ENCODE measurements at regions not wholly inside any gene's neighbourhood (a gene's known extent, or its start where the extent isn't known, plus 50 kb on each side); places are given as distances from the start of the nearest gene placed in this dataset.
"Not testable (repeated sequence)": the region's sequence is repeated elsewhere in the genome, so short reads cannot be mapped to it uniquely, and the experiment has no call there.

- no peak for DNase-seq
- no peaks in the 10 kb centered on the region for H3K36me3 ChIP-seq (ENCODE audit: control insufficient read depth, insufficient read depth, low read length)
- no peaks in the 10 kb centered on the region for H3K9me3 ChIP-seq (ENCODE audit: control insufficient read depth, low read length)
- no peak overlapping the region for H3K27ac ChIP-seq (ENCODE audit: insufficient read depth, low read length, poor library complexity, severe bottlenecking)
- no peaks in the 10 kb centered on the region for H3K4me1 ChIP-seq (ENCODE audit: control insufficient read depth, insufficient read depth, low read length, poor library complexity, severe bottlenecking)
- no peak overlapping the region for H3K4me3 ChIP-seq (ENCODE audit: insufficient read depth, low read depth, low read length, poor library complexity, severe bottlenecking)
- no peaks in the 10 kb centered on the region for H3K27me3 ChIP-seq (replicated peaks; ENCODE audit: control insufficient read depth, insufficient read depth, low read length, poor library complexity, severe bottlenecking)
These were observed 124.6 kb downstream of the BACH1 start for GRCh38 chr21:29423099-29423870.

DNA sequence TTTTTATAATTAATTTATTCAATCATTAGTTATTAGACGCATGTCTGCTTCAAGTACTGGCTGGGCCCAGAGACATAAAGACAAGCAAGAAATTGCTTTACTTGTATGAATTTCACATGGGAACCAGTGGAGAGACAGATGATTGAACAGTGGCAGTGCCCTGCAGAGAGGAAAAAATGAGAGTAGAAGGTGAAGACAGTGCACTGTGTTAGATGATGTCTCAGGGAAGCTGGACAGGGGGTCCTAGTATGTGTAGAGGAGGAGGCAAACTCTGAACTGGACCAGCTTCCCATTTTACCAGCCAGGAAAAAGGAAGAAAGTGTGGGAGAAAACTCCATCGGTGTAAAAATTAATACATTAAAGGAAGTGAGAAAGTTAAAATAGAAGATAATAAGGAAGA is 126.0 kb downstream of the BACH1 start:
- Histone ChIP-seq H3K9me3 (ENCODE audit: control insufficient read depth, low read length) (no peaks in the 10 kb centered on the region), H3K4me3 (ENCODE audit: insufficient read depth, low read depth, low read length, poor library complexity, severe bottlenecking) (no peak overlapping the region), H3K4me1 (ENCODE audit: control insufficient read depth, insufficient read depth, low read length, poor library complexity, severe bottlenecking) (no peaks in the 10 kb centered on the region), H3K27ac (ENCODE audit: insufficient read depth, low read length, poor library complexity, severe bottlenecking) (no peak overlapping the region), H3K27me3 (replicated peaks; ENCODE audit: control insufficient read depth, insufficient read depth, low read length, poor library complexity, severe bottlenecking) (no peaks in the 10 kb centered on the region), H3K36me3 (ENCODE audit: control insufficient read depth, insufficient read depth, low read length) (no peaks in the 10 kb centered on the region)
- no peak for DNase-seq

- Histone ChIP-seq H3K4me3 (ENCODE audit: insufficient read depth, low read depth, low read length, poor library complexity, severe bottlenecking) (no peak overlapping the region), H3K9me3 (ENCODE audit: control insufficient read depth, low read length) (no peaks in the 10 kb centered on the region), H3K36me3 (ENCODE audit: control insufficient read depth, insufficient read depth, low read length) (no peaks in the 10 kb centered on the region), H3K27ac (ENCODE audit: insufficient read depth, low read length, poor library complexity, severe bottlenecking) (no peak overlapping the region), H3K27me3 (replicated peaks; ENCODE audit: control insufficient read depth, insufficient read depth, low read length, poor library complexity, severe bottlenecking) (no peaks in the 10 kb centered on the region), H3K4me1 (ENCODE audit: control insufficient read depth, insufficient read depth, low read length, poor library complexity, severe bottlenecking) (no peaks in the 10 kb centered on the region)
- no peak for DNase-seq
These were observed 130.5 kb downstream of the BACH1 start for GRCh38 chr21:29429218-29429617.

DNA sequence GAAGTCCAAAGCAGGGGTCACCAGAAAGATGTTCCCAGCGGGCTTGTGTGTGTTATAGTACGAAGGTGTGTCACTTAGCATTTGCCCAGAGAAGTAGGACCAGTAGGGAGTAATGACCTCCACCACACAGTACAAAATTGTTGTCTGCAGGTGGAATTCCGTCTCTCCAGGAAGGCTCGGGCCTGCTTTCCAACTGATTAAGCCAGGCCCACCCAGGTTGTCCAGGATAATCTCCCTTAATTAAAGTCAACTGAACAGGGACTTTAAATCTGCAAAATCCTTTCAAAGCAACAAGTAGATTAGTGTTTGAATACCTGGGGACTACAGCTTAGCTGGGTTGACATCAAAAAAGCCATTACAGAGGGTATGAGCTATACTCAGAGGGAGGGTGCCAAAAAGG is 131.3 kb downstream of the BACH1 start:
- DNase-seq, result no peak
- no peak overlapping the region for H3K27ac ChIP-seq (ENCODE audit: insufficient read depth, low read length, poor library complexity, severe bottlenecking)
- no peaks in the 10 kb centered on the region for H3K9me3 ChIP-seq (ENCODE audit: control insufficient read depth, low read length)
- H3K4me1 ChIP-seq (ENCODE audit: control insufficient read depth, insufficient read depth, low read length, poor library complexity, severe bottlenecking), result no peaks in the 10 kb centered on the region
- no peaks in the 10 kb centered on the region for H3K36me3 ChIP-seq (ENCODE audit: control insufficient read depth, insufficient read depth, low read length)
- H3K4me3 ChIP-seq (ENCODE audit: insufficient read depth, low read depth, low read length, poor library complexity, severe bottlenecking), result no peak overlapping the region
- no peaks in the 10 kb centered on the region for H3K27me3 ChIP-seq (replicated peaks; ENCODE audit: control insufficient read depth, insufficient read depth, low read length, poor library complexity, severe bottlenecking)

DNA sequence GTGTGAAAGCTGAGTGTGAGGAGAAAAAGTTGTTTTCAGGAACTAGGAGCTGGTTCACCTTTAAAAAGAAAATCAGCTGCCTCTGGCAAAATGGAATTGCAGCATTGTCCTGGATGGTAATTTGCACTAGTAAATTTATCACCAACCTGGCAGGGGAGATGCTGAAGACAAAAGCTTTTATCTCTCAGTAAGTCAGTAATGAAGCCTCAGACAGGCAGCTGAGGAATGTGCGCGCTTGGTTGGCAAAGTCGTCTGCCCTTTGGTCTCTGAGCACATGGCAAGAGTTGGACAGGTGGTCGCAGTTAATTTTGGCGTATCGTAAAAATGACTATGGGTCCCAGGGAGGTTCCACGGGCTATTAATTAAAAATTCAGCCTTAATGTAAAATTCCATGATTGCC is 131.9 kb downstream of the BACH1 start:
- Histone ChIP-seq H3K27ac (ENCODE audit: insufficient read depth, low read length, poor library complexity, severe bottlenecking) (no peak overlapping the region), H3K27me3 (replicated peaks; ENCODE audit: control insufficient read depth, insufficient read depth, low read length, poor library complexity, severe bottlenecking) (no peaks in the 10 kb centered on the region), H3K4me1 (ENCODE audit: control insufficient read depth, insufficient read depth, low read length, poor library complexity, severe bottlenecking) (no peaks in the 10 kb centered on the region), H3K36me3 (ENCODE audit: control insufficient read depth, insufficient read depth, low read length) (no peaks in the 10 kb centered on the region), H3K9me3 (ENCODE audit: control insufficient read depth, low read length) (no peaks in the 10 kb centered on the region), H3K4me3 (ENCODE audit: insufficient read depth, low read depth, low read length, poor library complexity, severe bottlenecking) (no peak overlapping the region)
- DNase-seq, result no peak

- Histone ChIP-seq H3K36me3 (ENCODE audit: control insufficient read depth, insufficient read depth, low read length) (no peaks in the 10 kb centered on the region), H3K27ac (ENCODE audit: insufficient read depth, low read length, poor library complexity, severe bottlenecking) (no peak overlapping the region), H3K4me3 (ENCODE audit: insufficient read depth, low read depth, low read length, poor library complexity, severe bottlenecking) (no peak overlapping the region), H3K4me1 (ENCODE audit: control insufficient read depth, insufficient read depth, low read length, poor library complexity, severe bottlenecking) (peaks cover 4% of the 10 kb centered on the region), H3K9me3 (ENCODE audit: control insufficient read depth, low read length) (no peaks in the 10 kb centered on the region), H3K27me3 (replicated peaks; ENCODE audit: control insufficient read depth, insufficient read depth, low read length, poor library complexity, severe bottlenecking) (no peaks in the 10 kb centered on the region)
- no peak for DNase-seq
These were observed 132.5 kb downstream of the BACH1 start for GRCh38 chr21:29431178-29431577.

GRCh38 chr21:29431680-29432079 is 133.0 kb downstream of the BACH1 start:
- Histone ChIP-seq H3K4me1 (ENCODE audit: control insufficient read depth, insufficient read depth, low read length, poor library complexity, severe bottlenecking) (peaks cover 4% of the 10 kb centered on the region), H3K27me3 (replicated peaks; ENCODE audit: control insufficient read depth, insufficient read depth, low read length, poor library complexity, severe bottlenecking) (no peaks in the 10 kb centered on the region), H3K9me3 (ENCODE audit: control insufficient read depth, low read length) (no peaks in the 10 kb centered on the region), H3K4me3 (ENCODE audit: insufficient read depth, low read depth, low read length, poor library complexity, severe bottlenecking) (no peak overlapping the region), H3K27ac (ENCODE audit: insufficient read depth, low read length, poor library complexity, severe bottlenecking) (no peak overlapping the region), H3K36me3 (ENCODE audit: control insufficient read depth, insufficient read depth, low read length) (no peaks in the 10 kb centered on the region)
- no peak for DNase-seq

DNA sequence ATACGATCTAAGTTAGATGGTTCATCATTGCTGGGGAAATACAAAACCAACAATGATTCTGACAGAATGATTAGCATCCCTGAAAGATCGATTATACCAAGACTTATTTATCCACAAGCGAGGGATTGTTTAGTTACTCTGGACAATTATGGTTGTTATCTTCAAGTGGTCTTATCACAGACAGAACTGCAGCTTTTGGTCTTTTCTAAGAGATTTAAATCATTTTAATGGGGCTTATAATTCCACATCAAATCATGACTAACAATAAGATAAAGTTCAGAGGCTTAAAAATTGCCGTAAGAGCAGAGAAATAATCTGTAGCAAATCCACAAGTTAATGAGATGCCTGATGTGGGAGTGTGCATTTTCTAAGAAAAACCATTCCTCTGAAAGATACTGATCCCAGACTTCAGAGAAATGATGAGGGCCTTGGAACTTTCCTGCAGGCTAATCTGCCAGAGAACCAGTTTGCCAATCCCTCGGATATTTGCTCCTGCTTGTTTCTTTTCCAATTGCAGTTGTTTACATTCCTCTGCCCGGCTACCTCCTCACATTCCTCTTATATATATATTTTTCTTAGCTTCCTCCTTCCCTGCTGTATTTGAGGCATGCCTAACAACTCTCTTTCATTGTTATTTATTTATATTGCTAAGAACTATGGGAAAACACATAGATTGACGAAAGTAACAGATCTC is 134.8 kb downstream of the BACH1 start:
- Histone ChIP-seq H3K27me3 (replicated peaks; ENCODE audit: control insufficient read depth, insufficient read depth, low read length, poor library complexity, severe bottlenecking) (no peaks in the 10 kb centered on the region), H3K27ac (ENCODE audit: insufficient read depth, low read length, poor library complexity, severe bottlenecking) (no peak overlapping the region), H3K36me3 (ENCODE audit: control insufficient read depth, insufficient read depth, low read length) (no peaks in the 10 kb centered on the region), H3K9me3 (ENCODE audit: control insufficient read depth, low read length) (no peaks in the 10 kb centered on the region), H3K4me1 (ENCODE audit: control insufficient read depth, insufficient read depth, low read length, poor library complexity, severe bottlenecking) (peaks cover 4% of the 10 kb centered on the region), H3K4me3 (ENCODE audit: insufficient read depth, low read depth, low read length, poor library complexity, severe bottlenecking) (no peak overlapping the region)
- no peak for DNase-seq

GRCh38 chr21:29434081-29434480 is 135.4 kb downstream of the BACH1 start:
- H3K36me3 ChIP-seq (ENCODE audit: control insufficient read depth, insufficient read depth, low read length), result no peaks in the 10 kb centered on the region
- no peak for DNase-seq
- no peak overlapping the region for H3K27ac ChIP-seq (ENCODE audit: insufficient read depth, low read length, poor library complexity, severe bottlenecking)
- H3K9me3 ChIP-seq (ENCODE audit: control insufficient read depth, low read length), result no peaks in the 10 kb centered on the region
- H3K27me3 ChIP-seq (replicated peaks; ENCODE audit: control insufficient read depth, insufficient read depth, low read length, poor library complexity, severe bottlenecking), result no peaks in the 10 kb centered on the region
- peaks cover 4% of the 10 kb centered on the region for H3K4me1 ChIP-seq (ENCODE audit: control insufficient read depth, insufficient read depth, low read length, poor library complexity, severe bottlenecking)
- H3K4me3 ChIP-seq (ENCODE audit: insufficient read depth, low read depth, low read length, poor library complexity, severe bottlenecking), result no peak overlapping the region

DNA sequence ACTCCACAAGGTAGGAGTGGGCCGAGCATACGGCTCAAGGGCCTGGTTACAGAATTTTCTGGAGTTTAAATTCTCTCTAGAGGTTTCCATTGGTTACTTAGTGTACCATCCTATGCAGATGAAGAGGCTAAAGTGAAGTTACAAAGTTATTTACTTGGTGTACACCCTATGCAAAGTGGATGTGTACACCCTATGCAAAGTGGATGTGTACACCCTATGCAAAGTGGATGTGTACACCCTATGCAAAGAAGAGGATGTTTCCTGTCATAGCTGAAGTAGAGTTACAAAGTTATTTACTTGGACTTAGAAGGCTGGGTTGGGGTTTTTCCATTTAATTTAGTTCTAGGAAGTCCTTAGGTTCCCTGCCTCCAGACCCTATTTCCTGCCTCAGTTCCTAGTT is 136.3 kb downstream of the BACH1 start:
- H3K4me1 ChIP-seq (ENCODE audit: control insufficient read depth, insufficient read depth, low read length, poor library complexity, severe bottlenecking); H3K9me3 ChIP-seq (ENCODE audit: control insufficient read depth, low read length); H3K36me3 ChIP-seq (ENCODE audit: control insufficient read depth, insufficient read depth, low read length); H3K27me3 ChIP-seq (replicated peaks; ENCODE audit: control insufficient read depth, insufficient read depth, low read length, poor library complexity, severe bottlenecking); H3K4me3 ChIP-seq (ENCODE audit: insufficient read depth, low read depth, low read length, poor library complexity, severe bottlenecking); DNase-seq; H3K27ac ChIP-seq (ENCODE audit: insufficient read depth, low read length, poor library complexity, severe bottlenecking): not testable (repeated sequence)
